Hepatocyte (in vitro differentiated cells): ENCODE measurements at regions not wholly inside any gene's neighbourhood (a gene's known extent, or its start where the extent isn't known, plus 50 kb on each side); places are given as distances from the start of the nearest gene placed in this dataset.

Experiments used
- CTCF ChIP-seq: fragments of 200-600 bp; sonication (generic); IDR thresholded peaks from 2 replicates; pipeline ENCODE4 v1.5.1; 2016; ENCODE audit warnings: antibody characterized with exemption, mild to moderate bottlenecking; ENCODE audit not compliant: poor library complexity
- EZH2 ChIP-seq: fragments of 200-600 bp; sonication (generic); IDR thresholded peaks from 2 replicates; pipeline ENCODE4 v1.6.1; 2016; ENCODE audit warnings: antibody characterized with exemption, mild to moderate bottlenecking, borderline replicate concordance
- EZH2phosphoT487 ChIP-seq: fragments of 200-600 bp; sonication (generic); IDR thresholded peaks from one replicate; pipeline ENCODE4 v1.6.1; 2018; ENCODE audit warnings: antibody characterized with exemption, mild to moderate bottlenecking, low read depth, moderate library complexity; ENCODE audit not compliant: unreplicated experiment, severe bottlenecking

GRCh38 chr5:82859451-82860140, 217.6 kb downstream of the TMEM167A start:
- no peak for TF ChIP-seq CTCF
- TF ChIP-seq EZH2 = no peak
- no peak for TF ChIP-seq EZH2phosphoT487
